CD4-positive, CD25-positive, alpha-beta regulatory T cell (primary cell): ENCODE measurements at regions not wholly inside any gene's neighbourhood (a gene's known extent, or its start where the extent isn't known, plus 50 kb on each side); places are given as distances from the start of the nearest gene placed in this dataset.

Experiments
- ATAC-seq, 2 donors: fragments of 150-1000 bp; cut with Tn5 transposase; one replicate each; pipeline ENCODE4 v1.10.0; 2021; ENCODE audit warnings: low read depth in 2 of 2, moderate number of reproducible peaks in 2 of 2, moderate library complexity in 1 of 2
- DNase-seq, 3 donors: peaks; one replicate each; pipeline versions ENCODE4 v3.0.0 to v3.0.0-alpha.2; 2012 to 2022; ENCODE audit warnings: mixed read lengths in 1 of 3
- H3K27ac ChIP-seq: one replicate; pipeline ENCODE4 v1.7.0; 2013; ENCODE audit warnings: mild to moderate bottlenecking, low read length; ENCODE audit not compliant: insufficient read depth, poor library complexity, severe bottlenecking
- H3K27me3 ChIP-seq: one replicate; pipeline ENCODE4 v1.7.0; 2013; ENCODE audit warnings: low read length; ENCODE audit not compliant: control insufficient read depth, insufficient read depth
- H3K36me3 ChIP-seq: one replicate; pipeline ENCODE4 v1.7.0; 2013; ENCODE audit warnings: mild to moderate bottlenecking, low read length, moderate library complexity; ENCODE audit not compliant: control insufficient read depth, insufficient read depth
- H3K4me1 ChIP-seq: 2 replicates; pipeline ENCODE4 v1.7.0; 2013; ENCODE audit warnings: mild to moderate bottlenecking, low read length; ENCODE audit not compliant: insufficient read depth, control insufficient read depth, poor library complexity, severe bottlenecking
- H3K4me3 ChIP-seq: one replicate; pipeline ENCODE4 v1.7.0; 2013; ENCODE audit warnings: low read depth, mild to moderate bottlenecking, low read length, moderate library complexity
- H3K9me3 ChIP-seq, 2 experiments: 1 replicate in 1 of 2; 2 replicates in 1 of 2; pipeline ENCODE4 v1.7.0; 2013; ENCODE audit warnings: low read length in 2 of 2, mild to moderate bottlenecking in 1 of 2, moderate library complexity in 1 of 2; ENCODE audit not compliant: control insufficient read depth in 2 of 2
- H3K27ac Mint-ChIP-seq, 3 donors: one replicate each; pipeline ENCODE4 v1.8.0; 2020 to 2022; ENCODE audit warnings: mild to moderate bottlenecking in 3 of 3, mixed read lengths in 3 of 3, moderate library complexity in 2 of 3
- H3K27me3 Mint-ChIP-seq: one replicate; pipeline ENCODE4 v1.8.0; 2022; ENCODE audit warnings: mild to moderate bottlenecking, mixed read lengths
- H3K36me3 Mint-ChIP-seq: one replicate; pipeline ENCODE4 v1.8.0; 2020; ENCODE audit warnings: mixed read lengths
- H3K4me1 Mint-ChIP-seq, 4 donors: one replicate each; pipeline ENCODE4 v1.8.0; 2020 to 2022; ENCODE audit warnings: mixed read lengths in 4 of 4, mild to moderate bottlenecking in 1 of 4
- H3K4me3 Mint-ChIP-seq, 4 donors: one replicate each; pipeline ENCODE4 v1.8.0; 2020 to 2022; ENCODE audit warnings: mild to moderate bottlenecking in 4 of 4, mixed read lengths in 4 of 4, moderate library complexity in 3 of 4
- H3K9me3 Mint-ChIP-seq, 7 donors: one replicate each; pipeline ENCODE4 v1.8.0; 2020 to 2022; ENCODE audit warnings: mixed read lengths in 7 of 7, mild to moderate bottlenecking in 3 of 7, moderate library complexity in 2 of 7

- H3K27me3 Mint-ChIP-seq, result no peaks in the 10 kb centered on the region
- ATAC-seq, result no peak
These were observed 244.1 kb upstream of the PRR16 start for GRCh38 chr5:120219988-120220387.

GRCh38 chr5:120225524-120225923 is 238.6 kb upstream of the PRR16 start:
- H3K36me3 ChIP-seq, result no peaks in the 10 kb centered on the region
- no peak overlapping the region for H3K27ac ChIP-seq
- no peaks in the 10 kb centered on the region for H3K27me3 ChIP-seq
- Mint-ChIP-seq H3K4me3 (no peak overlapping the region), H3K4me1 (no peaks in the 10 kb centered on the region), H3K9me3 (peaks cover 2 to 13% (median 6%) of the 10 kb centered on the region in 7 donors), H3K27me3 (no peaks in the 10 kb centered on the region), H3K27ac (no peak overlapping the region), H3K36me3 (no peaks in the 10 kb centered on the region)
- no peak for DNase-seq
- H3K4me3 ChIP-seq, result no peak overlapping the region
- ATAC-seq, result no peak
- H3K4me1 ChIP-seq, result no peaks in the 10 kb centered on the region
- H3K9me3 ChIP-seq, result no peaks in the 10 kb centered on the region

More at GRCh38 chr5:120219988-120220387, 244.1 kb upstream of the PRR16 start:
- H3K36me3 Mint-ChIP-seq, result no peaks in the 10 kb centered on the region
- Histone ChIP-seq H3K4me3 (no peak overlapping the region), H3K9me3 (no peaks in the 10 kb centered on the region), H3K36me3 (no peaks in the 10 kb centered on the region), H3K4me1 (no peaks in the 10 kb centered on the region), H3K27ac (no peak overlapping the region), H3K27me3 (no peaks in the 10 kb centered on the region)
- no peaks in the 10 kb centered on the region for H3K4me1 Mint-ChIP-seq
- no peak for DNase-seq
- peak overlapping the region in 1 of 3 donors; percentile 20 for H3K27ac Mint-ChIP-seq
- H3K9me3 Mint-ChIP-seq, result peaks cover 0 to 10% (median 3%) of the 10 kb centered on the region in 7 donors
- H3K4me3 Mint-ChIP-seq, result no peak overlapping the region

- DNase-seq, result no peak
- H3K27me3 ChIP-seq, result no peaks in the 10 kb centered on the region
- H3K4me1 ChIP-seq, result no peaks in the 10 kb centered on the region
- Mint-ChIP-seq H3K4me1 (no peaks in the 10 kb centered on the region), H3K4me3 (no peak overlapping the region), H3K27me3 (no peaks in the 10 kb centered on the region), H3K27ac (no peak overlapping the region), H3K36me3 (no peaks in the 10 kb centered on the region), H3K9me3 (peaks cover 3 to 18% (median 10%) of the 10 kb centered on the region in 7 donors)
- no peak overlapping the region for H3K27ac ChIP-seq
- ATAC-seq, result no peak
- no peak overlapping the region for H3K4me3 ChIP-seq
- no peaks in the 10 kb centered on the region for H3K36me3 ChIP-seq
- H3K9me3 ChIP-seq, result no peaks in the 10 kb centered on the region
These were observed 235.7 kb upstream of the PRR16 start for GRCh38 chr5:120228262-120229031.

GRCh38 chr5:120229036-120229435 is 235.1 kb upstream of the PRR16 start:
- no peak overlapping the region for H3K27ac ChIP-seq
- H3K36me3 Mint-ChIP-seq, result no peaks in the 10 kb centered on the region
- no peaks in the 10 kb centered on the region for H3K4me1 Mint-ChIP-seq
- DNase-seq (no peak), ATAC-seq (no peak)
- no peak overlapping the region for H3K4me3 ChIP-seq
- H3K27ac Mint-ChIP-seq, result no peak overlapping the region
- peaks cover 0 to 24% (median 8%) of the 10 kb centered on the region in 7 donors for H3K9me3 Mint-ChIP-seq
- no peak overlapping the region for H3K4me3 Mint-ChIP-seq
- H3K27me3 ChIP-seq, result no peaks in the 10 kb centered on the region
- no peaks in the 10 kb centered on the region for H3K27me3 Mint-ChIP-seq
- no peaks in the 10 kb centered on the region for H3K4me1 ChIP-seq
- H3K36me3 ChIP-seq, result no peaks in the 10 kb centered on the region
- H3K9me3 ChIP-seq, result no peaks in the 10 kb centered on the region

GRCh38 chr5:120231563-120231962 is 232.5 kb upstream of the PRR16 start:
- H3K9me3 ChIP-seq, result no peaks in the 10 kb centered on the region
- H3K36me3 Mint-ChIP-seq, result no peaks in the 10 kb centered on the region
- ATAC-seq (no peak), DNase-seq (no peak)
- no peaks in the 10 kb centered on the region for H3K27me3 ChIP-seq
- H3K27ac Mint-ChIP-seq, result no peak overlapping the region
- H3K27me3 Mint-ChIP-seq, result no peaks in the 10 kb centered on the region
- no peaks in the 10 kb centered on the region for H3K36me3 ChIP-seq
- no peaks in the 10 kb centered on the region for H3K4me1 Mint-ChIP-seq
- H3K9me3 Mint-ChIP-seq, result peaks cover 0 to 31% (median 6%) of the 10 kb centered on the region in 7 donors
- no peak overlapping the region for H3K27ac ChIP-seq
- no peak overlapping the region for H3K4me3 Mint-ChIP-seq
- H3K4me3 ChIP-seq, result no peak overlapping the region
- no peaks in the 10 kb centered on the region for H3K4me1 ChIP-seq

GRCh38 chr5:120236360-120236759 is 227.7 kb upstream of the PRR16 start:
- H3K4me3 ChIP-seq, result no peak overlapping the region
- Mint-ChIP-seq H3K36me3 (no peaks in the 10 kb centered on the region), H3K27ac (no peak overlapping the region), H3K4me1 (no peaks in the 10 kb centered on the region), H3K9me3 (peaks cover 0 to 32% (median 4%) of the 10 kb centered on the region in 7 donors), H3K4me3 (no peak overlapping the region), H3K27me3 (no peaks in the 10 kb centered on the region)
- ATAC-seq (no peak), DNase-seq (no peak)
- H3K36me3 ChIP-seq, result no peaks in the 10 kb centered on the region
- H3K27me3 ChIP-seq, result no peaks in the 10 kb centered on the region
- no peak overlapping the region for H3K27ac ChIP-seq
- no peaks in the 10 kb centered on the region for H3K4me1 ChIP-seq
- no peaks in the 10 kb centered on the region for H3K9me3 ChIP-seq

GRCh38 chr5:120239086-120239485 is 225.0 kb upstream of the PRR16 start:
- no peaks in the 10 kb centered on the region for H3K4me1 ChIP-seq
- Mint-ChIP-seq H3K36me3 (no peaks in the 10 kb centered on the region), H3K4me1 (no peaks in the 10 kb centered on the region), H3K4me3 (no peak overlapping the region), H3K27ac (no peak overlapping the region), H3K27me3 (no peaks in the 10 kb centered on the region), H3K9me3 (peaks cover 0 to 17% (median 3%) of the 10 kb centered on the region in 7 donors)
- H3K27me3 ChIP-seq, result no peaks in the 10 kb centered on the region
- no peak for DNase-seq
- H3K36me3 ChIP-seq, result no peaks in the 10 kb centered on the region
- H3K4me3 ChIP-seq, result no peak overlapping the region
- H3K27ac ChIP-seq, result no peak overlapping the region
- ATAC-seq, result no peak
- H3K9me3 ChIP-seq, result no peaks in the 10 kb centered on the region

- ATAC-seq, result no peak
- Mint-ChIP-seq H3K36me3 (no peaks in the 10 kb centered on the region), H3K27me3 (no peaks in the 10 kb centered on the region), H3K9me3 (peaks cover 0 to 13% (median 5%) of the 10 kb centered on the region in 7 donors), H3K4me3 (peak overlapping the region in 1 of 4 donors; percentile 38), H3K27ac (no peak overlapping the region), H3K4me1 (no peaks in the 10 kb centered on the region)
- H3K4me3 ChIP-seq, result no peak overlapping the region
- H3K36me3 ChIP-seq, result no peaks in the 10 kb centered on the region
- no peaks in the 10 kb centered on the region for H3K27me3 ChIP-seq
- H3K27ac ChIP-seq, result no peak overlapping the region
- H3K9me3 ChIP-seq, result no peaks in the 10 kb centered on the region
- H3K4me1 ChIP-seq, result no peaks in the 10 kb centered on the region
- DNase-seq, result no peak
These were observed 223.4 kb upstream of the PRR16 start for GRCh38 chr5:120240706-120241105.
